ENCODE measurements at regions not wholly inside any gene's neighbourhood (a gene's known extent, or its start where the extent isn't known, plus 50 kb on each side); places are given as distances from the start of the nearest gene placed in this dataset.

DNA sequence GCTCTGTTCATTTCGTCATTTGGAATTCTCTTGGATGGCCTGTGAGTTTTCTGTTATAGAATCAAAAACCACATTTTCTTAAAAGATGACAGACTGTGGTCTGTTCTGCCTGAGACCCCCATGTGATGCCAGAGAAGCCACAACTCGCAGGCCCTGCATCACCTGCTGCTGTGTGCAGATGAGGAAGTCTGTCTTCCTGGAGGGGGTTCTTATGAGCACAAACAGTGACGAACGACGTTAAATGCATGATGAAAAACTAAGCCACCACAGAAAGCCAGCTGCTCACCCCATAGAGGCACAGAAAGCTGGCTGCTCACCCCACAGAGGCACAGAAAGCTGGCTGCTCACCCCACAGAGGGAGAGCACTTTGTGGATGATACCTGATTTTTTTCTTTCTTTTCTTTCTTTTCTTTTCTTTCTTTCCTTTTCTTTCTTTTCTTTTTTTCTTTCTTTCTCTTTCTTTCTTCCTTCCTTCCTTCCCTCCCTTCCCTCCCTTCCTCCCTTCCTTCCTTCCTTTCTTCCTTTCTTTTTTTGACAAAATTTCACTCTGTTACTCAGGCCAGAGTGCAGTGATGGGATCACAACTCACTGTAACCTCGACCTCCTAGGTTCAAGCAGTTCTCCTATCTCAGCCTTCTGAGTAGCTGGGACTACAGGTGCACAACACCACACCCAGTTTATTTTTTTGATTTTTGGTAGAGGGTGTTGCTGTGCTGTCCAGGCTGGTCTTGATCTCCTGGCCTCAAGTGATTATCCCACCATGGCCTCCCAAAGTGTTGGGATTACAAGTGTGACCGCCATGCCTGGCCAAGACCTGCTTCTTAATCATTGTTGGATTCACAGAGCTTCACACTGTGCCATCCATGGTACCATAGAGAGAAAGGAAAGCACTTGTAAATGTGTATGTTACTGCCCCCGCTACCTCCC, 1191.4 kb downstream of the UQCRFS1 start:
- DNase-seq (ENCODE audit: low spot score): no peak
- intact Hi-C loops (cut with micrococcal nuclease): no loop called here
- Mint-ChIP-seq H3K9me3 (peaks cover 4% of the 10 kb centered on the region), H3K27me3 (ENCODE audit: low read depth) (no peaks in the 10 kb centered on the region), H3K36me3 (ENCODE audit: low read depth) (no peaks in the 10 kb centered on the region), H3K4me1 (ENCODE audit: low read depth) (no peaks in the 10 kb centered on the region), H3K4me3 (ENCODE audit: low read depth) (no peak overlapping the region), H3K27ac (no peak overlapping the region)

DNA sequence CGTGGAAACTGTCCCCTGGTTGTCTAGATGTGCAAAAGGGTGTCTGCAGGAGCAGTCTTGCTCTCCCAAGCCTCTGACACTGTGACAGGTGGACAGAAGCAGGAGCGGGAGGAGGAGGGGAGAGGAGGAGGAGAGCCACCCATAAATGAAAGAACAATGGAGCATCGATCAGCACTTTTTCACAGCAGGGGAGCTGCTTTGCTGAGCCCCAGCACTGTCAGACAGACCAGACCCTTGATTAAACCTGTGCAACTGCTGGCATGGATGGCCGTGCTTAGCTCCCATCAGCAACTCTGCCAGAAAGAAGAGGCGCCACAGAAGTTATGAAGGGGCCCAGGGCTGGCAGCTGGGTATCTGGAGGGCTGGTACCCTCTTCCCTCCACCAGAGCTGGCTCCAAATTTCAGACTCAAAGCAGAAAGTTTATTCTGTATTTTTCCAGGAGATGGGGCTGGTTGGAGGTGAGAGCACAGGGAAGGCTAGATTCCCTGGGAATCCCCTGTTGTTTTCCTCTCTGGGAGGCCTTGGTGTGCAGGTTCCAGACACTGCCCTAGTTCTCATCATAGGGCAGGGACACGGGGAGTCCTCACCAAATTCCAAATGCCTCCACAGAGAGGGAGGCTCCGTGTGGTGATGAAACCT, 1192.2 kb downstream of the UQCRFS1 start:
- DNase-seq (ENCODE audit: low spot score): no peak
- Mint-ChIP-seq H3K9me3 (peaks cover 4% of the 10 kb centered on the region), H3K4me1 (ENCODE audit: low read depth) (no peaks in the 10 kb centered on the region), H3K36me3 (ENCODE audit: low read depth) (no peaks in the 10 kb centered on the region), H3K4me3 (ENCODE audit: low read depth) (no peak overlapping the region), H3K27me3 (ENCODE audit: low read depth) (no peaks in the 10 kb centered on the region), H3K27ac (no peak overlapping the region)
- intact Hi-C loops (cut with micrococcal nuclease): no loop called here

DNA sequence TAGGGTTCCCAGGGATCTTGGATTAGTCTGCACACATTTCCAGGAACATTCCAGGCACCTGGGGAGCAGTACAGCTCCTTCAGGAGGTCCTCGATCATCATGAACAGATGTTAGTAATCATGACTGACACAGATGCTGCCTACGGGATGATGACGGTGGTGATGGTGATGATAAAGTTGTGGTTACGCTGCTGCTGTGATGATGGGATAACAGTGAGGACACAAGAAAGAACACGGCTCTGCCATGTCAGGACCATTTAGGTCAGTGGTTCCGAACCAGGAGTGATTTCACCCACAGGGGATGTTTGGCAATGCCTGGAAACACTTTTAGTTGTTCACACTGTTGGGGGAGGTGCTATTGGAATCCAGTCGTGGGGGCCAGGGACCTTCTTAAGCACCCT, 1193.0 kb downstream of the UQCRFS1 start:
- H3K4me1 Mint-ChIP-seq (ENCODE audit: low read depth): no peaks in the 10 kb centered on the region

DNA sequence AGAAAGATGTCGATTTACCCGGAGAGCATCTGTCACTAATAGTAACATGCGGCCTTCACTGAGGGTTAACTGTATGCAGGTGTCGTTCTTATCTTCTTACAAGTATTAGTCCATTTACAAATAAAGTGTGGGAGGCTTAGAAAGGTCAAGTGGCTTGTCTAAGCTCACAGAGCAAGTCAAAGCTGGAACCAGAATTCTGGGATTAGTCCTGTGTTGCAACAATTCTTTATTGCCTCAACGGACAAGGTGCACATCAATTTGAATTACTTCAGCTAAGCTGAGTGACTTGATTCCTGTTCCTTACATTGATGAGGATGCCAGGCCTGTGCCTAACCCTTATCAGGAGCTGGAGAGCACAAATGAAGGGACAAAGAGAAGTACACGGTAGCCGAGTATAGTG, 1193.6 kb downstream of the UQCRFS1 start:
- H3K27me3 Mint-ChIP-seq (ENCODE audit: low read depth): no peaks in the 10 kb centered on the region
- H3K36me3 Mint-ChIP-seq (ENCODE audit: low read depth): no peaks in the 10 kb centered on the region
- peaks cover 4% of the 10 kb centered on the region for H3K9me3 Mint-ChIP-seq
- intact Hi-C loops (cut with micrococcal nuclease): no loop called here
- no peaks in the 10 kb centered on the region for H3K4me1 Mint-ChIP-seq (ENCODE audit: low read depth)
- no peak for DNase-seq (ENCODE audit: low spot score)
- no peak overlapping the region for H3K27ac Mint-ChIP-seq
- no peak overlapping the region for H3K4me3 Mint-ChIP-seq (ENCODE audit: low read depth)

More for the DNA sequence above, 1193.0 kb downstream of the UQCRFS1 start:
- H3K27ac Mint-ChIP-seq: no peak overlapping the region
- no peak for DNase-seq (ENCODE audit: low spot score)
- H3K27me3 Mint-ChIP-seq (ENCODE audit: low read depth): no peaks in the 10 kb centered on the region
- peaks cover 4% of the 10 kb centered on the region for H3K9me3 Mint-ChIP-seq
- H3K36me3 Mint-ChIP-seq (ENCODE audit: low read depth): no peaks in the 10 kb centered on the region
- intact Hi-C loops (cut with micrococcal nuclease): no loop called here
- H3K4me3 Mint-ChIP-seq (ENCODE audit: low read depth): no peak overlapping the region

DNA sequence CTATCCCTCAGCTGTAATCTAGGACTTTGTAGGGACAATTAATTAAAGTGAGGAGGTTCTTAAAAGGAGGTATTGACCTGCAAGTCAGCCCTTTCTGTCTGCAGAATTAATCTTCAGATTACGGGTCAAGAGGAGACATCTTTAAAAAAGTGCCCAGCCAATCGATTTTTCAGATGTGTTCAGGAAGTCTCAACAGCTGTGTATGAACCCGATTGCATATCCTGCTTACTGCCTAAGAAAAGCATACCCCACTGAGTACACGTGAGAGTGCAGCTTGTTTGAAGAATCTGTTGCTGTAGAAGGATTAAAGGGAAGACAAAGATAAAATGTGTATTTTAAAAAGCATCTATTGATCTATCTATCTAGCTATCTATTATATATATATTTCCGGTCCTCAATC, 1194.5 kb downstream of the UQCRFS1 start:
- no peaks in the 10 kb centered on the region for H3K27me3 Mint-ChIP-seq (ENCODE audit: low read depth)
- H3K4me1 Mint-ChIP-seq (ENCODE audit: low read depth): no peaks in the 10 kb centered on the region
- H3K27ac Mint-ChIP-seq: no peak overlapping the region
- no peak overlapping the region for H3K4me3 Mint-ChIP-seq (ENCODE audit: low read depth)
- peaks cover 4% of the 10 kb centered on the region for H3K9me3 Mint-ChIP-seq
- no peak for DNase-seq (ENCODE audit: low spot score)
- intact Hi-C loops (cut with micrococcal nuclease): no loop called here
- H3K36me3 Mint-ChIP-seq (ENCODE audit: low read depth): no peaks in the 10 kb centered on the region

DNA sequence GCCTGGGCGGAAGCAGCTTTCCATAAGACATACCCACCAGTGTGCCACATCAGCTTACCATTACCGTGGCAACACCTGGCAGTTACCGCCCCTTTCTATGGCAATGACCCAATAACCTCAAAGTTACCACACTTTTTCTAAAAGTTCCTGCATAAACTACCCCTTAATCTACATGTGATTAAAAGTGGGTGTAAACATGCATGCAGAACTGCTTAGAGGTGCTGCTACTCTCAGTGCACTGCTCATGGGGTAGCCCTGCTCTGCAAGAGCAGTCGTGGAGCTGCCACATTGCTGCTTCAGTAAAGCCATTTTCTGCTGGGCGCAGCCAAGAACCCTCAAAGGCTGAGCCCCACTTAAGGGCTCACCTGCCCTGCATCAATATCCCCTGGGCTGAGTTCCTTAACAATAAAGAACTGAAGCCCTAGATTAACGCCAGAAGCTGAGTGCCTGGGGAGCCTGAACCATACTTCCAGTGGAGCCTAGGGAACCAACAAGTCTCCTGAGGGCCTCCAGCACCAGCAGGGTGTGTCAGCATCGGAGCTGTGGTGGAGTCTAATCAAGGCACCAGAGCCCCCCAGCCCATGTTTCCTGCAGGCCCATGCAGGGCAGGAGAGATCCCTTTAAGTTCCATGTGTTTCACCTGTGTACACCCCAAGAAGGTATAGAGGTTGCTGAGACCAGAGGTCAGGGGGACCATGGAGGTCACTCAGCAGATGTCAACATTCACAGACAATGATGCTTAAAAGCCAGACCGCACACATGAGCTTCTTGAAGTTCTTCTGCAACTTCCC, 1198.1 kb downstream of the UQCRFS1 start:
- H3K27ac Mint-ChIP-seq: no peak overlapping the region
- no peaks in the 10 kb centered on the region for H3K27me3 Mint-ChIP-seq (ENCODE audit: low read depth)
- peaks cover 4% of the 10 kb centered on the region for H3K9me3 Mint-ChIP-seq
- intact Hi-C loops (cut with micrococcal nuclease): no loop called here
- no peak overlapping the region for H3K4me3 Mint-ChIP-seq (ENCODE audit: low read depth)
- H3K4me1 Mint-ChIP-seq (ENCODE audit: low read depth): no peaks in the 10 kb centered on the region
- DNase-seq (ENCODE audit: low spot score): no peak
- H3K36me3 Mint-ChIP-seq (ENCODE audit: low read depth): no peaks in the 10 kb centered on the region

DNA sequence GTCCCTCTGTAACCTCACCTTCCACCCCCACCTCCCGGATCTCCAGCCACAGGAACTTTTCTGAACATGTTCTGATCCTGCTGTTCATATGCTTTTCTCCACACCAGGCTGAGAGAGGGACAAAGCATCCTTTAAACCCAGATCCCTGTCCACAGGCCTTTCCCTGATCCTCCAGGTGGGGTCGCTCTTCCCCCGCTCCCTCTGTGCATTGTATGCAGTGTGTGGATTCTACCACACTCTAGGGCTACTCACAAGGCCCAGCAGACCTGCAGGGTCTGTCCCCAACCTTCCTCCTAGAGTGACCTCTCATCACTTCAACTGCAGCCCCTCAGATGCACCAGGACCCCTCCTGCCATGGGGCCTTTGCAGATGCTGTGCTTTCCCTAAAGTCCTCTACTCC, 1200.6 kb downstream of the UQCRFS1 start:
- H3K27ac Mint-ChIP-seq: no peak overlapping the region
- no peak for DNase-seq (ENCODE audit: low spot score)
- no peaks in the 10 kb centered on the region for H3K36me3 Mint-ChIP-seq (ENCODE audit: low read depth)
- no peaks in the 10 kb centered on the region for H3K4me1 Mint-ChIP-seq (ENCODE audit: low read depth)
- peaks cover 1% of the 10 kb centered on the region for H3K9me3 Mint-ChIP-seq
- intact Hi-C loops (cut with micrococcal nuclease): no loop called here
- H3K27me3 Mint-ChIP-seq (ENCODE audit: low read depth): no peaks in the 10 kb centered on the region
- H3K4me3 Mint-ChIP-seq (ENCODE audit: low read depth): no peak overlapping the region

DNA sequence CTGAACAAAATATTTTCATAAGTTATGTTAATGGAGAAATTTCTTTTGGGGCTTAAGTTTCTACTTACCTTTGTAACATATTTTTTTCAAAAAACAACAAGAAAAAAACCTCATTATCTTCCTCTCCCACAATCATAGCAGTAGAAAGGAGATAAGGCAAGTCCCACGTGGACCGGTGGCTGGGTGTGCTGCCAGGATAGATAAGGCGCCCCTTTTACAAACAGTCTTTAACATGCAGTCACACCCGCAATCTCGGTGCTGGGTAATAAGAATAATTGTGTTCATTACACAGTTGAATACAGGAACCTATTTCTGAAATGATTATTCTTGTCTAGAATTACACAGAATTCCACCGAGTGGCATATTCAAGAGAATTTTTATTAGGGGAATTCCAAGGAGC, 1202.3 kb downstream of the UQCRFS1 start:
- no peak for DNase-seq (ENCODE audit: low spot score)
- Mint-ChIP-seq H3K27me3 (ENCODE audit: low read depth) (no peaks in the 10 kb centered on the region), H3K4me1 (ENCODE audit: low read depth) (no peaks in the 10 kb centered on the region), H3K27ac (no peak overlapping the region), H3K36me3 (ENCODE audit: low read depth) (no peaks in the 10 kb centered on the region), H3K4me3 (ENCODE audit: low read depth) (no peak overlapping the region), H3K9me3 (no peaks in the 10 kb centered on the region)
- intact Hi-C loops (cut with micrococcal nuclease): no loop called here

DNA sequence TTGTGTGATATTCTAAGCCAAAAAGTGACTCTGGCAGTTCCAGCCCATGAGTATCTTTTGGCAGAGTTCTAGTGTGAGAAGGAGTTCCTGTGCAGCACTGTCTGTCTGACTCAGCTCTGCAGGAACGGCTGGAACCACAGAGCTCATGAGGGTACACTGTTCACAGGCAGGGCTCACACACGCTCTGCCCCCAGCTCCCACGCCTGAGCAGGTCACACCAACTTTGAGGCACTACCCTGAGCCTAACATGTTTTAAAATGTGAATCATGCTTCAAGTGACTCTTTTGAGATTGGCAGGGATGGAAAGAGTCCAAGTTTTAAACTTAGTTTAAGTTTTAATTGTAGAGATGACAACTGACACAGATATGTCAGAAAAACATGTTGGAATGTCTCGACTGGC, 1203.3 kb downstream of the UQCRFS1 start:
- Mint-ChIP-seq H3K4me1 (ENCODE audit: low read depth) (no peaks in the 10 kb centered on the region), H3K4me3 (ENCODE audit: low read depth) (no peak overlapping the region), H3K36me3 (ENCODE audit: low read depth) (no peaks in the 10 kb centered on the region), H3K9me3 (no peaks in the 10 kb centered on the region), H3K27me3 (ENCODE audit: low read depth) (no peaks in the 10 kb centered on the region), H3K27ac (no peak overlapping the region)
- intact Hi-C loops (cut with micrococcal nuclease): no loop called here
- DNase-seq (ENCODE audit: low spot score): no peak

DNA sequence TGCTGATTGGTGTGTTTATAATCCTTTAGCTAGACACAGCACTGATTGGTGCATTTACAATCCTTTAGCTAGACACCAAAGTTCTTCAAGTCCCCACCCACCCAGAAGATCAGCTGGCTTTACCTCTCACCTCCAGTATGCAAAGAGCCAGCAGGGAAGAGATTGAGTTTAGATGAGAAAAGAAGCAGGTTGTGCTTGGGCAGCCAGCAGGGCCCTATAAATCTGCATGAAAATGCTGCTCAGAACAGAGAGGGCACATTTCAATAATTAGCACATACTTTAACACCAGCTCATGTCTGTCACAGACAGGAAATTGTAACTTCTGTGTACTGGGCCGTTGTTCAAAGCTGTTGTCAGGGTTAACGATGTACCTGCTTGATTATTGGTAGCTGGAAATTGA, 1204.3 kb downstream of the UQCRFS1 start:
- Mint-ChIP-seq H3K27ac (no peak overlapping the region), H3K27me3 (ENCODE audit: low read depth) (no peaks in the 10 kb centered on the region), H3K9me3 (peaks cover 6% of the 10 kb centered on the region), H3K36me3 (ENCODE audit: low read depth) (no peaks in the 10 kb centered on the region), H3K4me1 (ENCODE audit: low read depth) (no peaks in the 10 kb centered on the region), H3K4me3 (ENCODE audit: low read depth) (no peak overlapping the region)
- intact Hi-C loops (cut with micrococcal nuclease): no loop called here
- no peak for DNase-seq (ENCODE audit: low spot score)

DNA sequence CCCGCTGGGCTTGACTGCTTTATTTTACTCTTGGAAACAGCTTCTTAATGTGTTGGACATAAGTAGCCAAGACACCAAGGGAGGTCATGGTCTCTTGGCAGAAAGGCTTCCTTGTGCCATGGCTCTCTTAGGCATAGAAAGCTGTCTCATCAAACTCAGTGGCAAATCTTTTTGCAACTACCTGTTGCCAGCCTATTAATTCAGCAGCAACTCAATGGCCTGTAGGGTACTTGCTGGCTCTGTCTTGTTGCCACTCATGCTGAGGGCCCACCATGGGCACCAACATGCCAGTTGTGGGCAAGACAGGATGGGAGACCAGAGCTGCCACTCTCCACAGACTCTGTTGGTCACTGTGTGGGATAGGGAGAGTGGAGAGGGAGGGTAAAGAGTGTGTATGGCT, 1209.4 kb downstream of the UQCRFS1 start:
- intact Hi-C loops (cut with micrococcal nuclease): no loop called here
- H3K4me3 Mint-ChIP-seq (ENCODE audit: low read depth): no peak overlapping the region
- no peaks in the 10 kb centered on the region for H3K27me3 Mint-ChIP-seq (ENCODE audit: low read depth)
- no peak overlapping the region for H3K27ac Mint-ChIP-seq
- H3K4me1 Mint-ChIP-seq (ENCODE audit: low read depth): no peaks in the 10 kb centered on the region
- no peaks in the 10 kb centered on the region for H3K36me3 Mint-ChIP-seq (ENCODE audit: low read depth)
- peaks cover 24% of the 10 kb centered on the region for H3K9me3 Mint-ChIP-seq
- no peak for DNase-seq (ENCODE audit: low spot score)

DNA sequence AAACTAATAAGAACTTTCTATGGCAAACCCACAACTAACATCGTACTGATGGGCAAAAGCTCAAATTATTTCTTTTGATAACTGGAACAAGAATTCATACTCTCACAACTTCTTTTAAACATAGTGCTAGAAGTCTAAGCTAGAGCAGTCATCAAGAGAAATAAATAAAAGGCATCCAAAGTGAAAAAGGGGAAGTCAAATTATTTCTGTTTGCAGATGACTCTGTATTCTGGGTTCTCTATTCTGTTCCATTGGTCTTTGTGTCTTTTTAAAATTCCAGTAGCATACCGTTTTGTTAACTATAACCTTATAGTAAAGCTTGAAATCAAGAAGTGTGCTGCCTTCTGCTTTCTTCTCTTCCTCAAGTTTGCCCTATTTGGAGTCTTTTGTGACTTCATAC, 1215.9 kb downstream of the UQCRFS1 start:
- H3K4me3 Mint-ChIP-seq (ENCODE audit: low read depth): no peak overlapping the region
- H3K9me3 Mint-ChIP-seq: peaks cover 14% of the 10 kb centered on the region
- H3K4me1 Mint-ChIP-seq (ENCODE audit: low read depth): no peaks in the 10 kb centered on the region
- intact Hi-C loops (cut with micrococcal nuclease): no loop called here
- no peak overlapping the region for H3K27ac Mint-ChIP-seq
- no peaks in the 10 kb centered on the region for H3K27me3 Mint-ChIP-seq (ENCODE audit: low read depth)
- no peak for DNase-seq (ENCODE audit: low spot score)
- no peaks in the 10 kb centered on the region for H3K36me3 Mint-ChIP-seq (ENCODE audit: low read depth)
